Subcutaneous abdominal adipose tissue (tissue), 5 donors: ENCODE measurements at regions not wholly inside any gene's neighbourhood (a gene's known extent, or its start where the extent isn't known, plus 50 kb on each side); places are given as distances from the start of the nearest gene placed in this dataset.

Experiments
- H3K27ac ChIP-seq: one replicate; pipeline ENCODE4 v1.7.0; 2013; ENCODE audit warnings: low read depth, mild to moderate bottlenecking, inconsistent platforms, low read length, moderate library complexity
- H3K27me3 ChIP-seq, 5 donors: one replicate each; pipeline ENCODE4 v1.7.0; 2013; ENCODE audit warnings: low read length in 5 of 5, inconsistent platforms in 1 of 5; ENCODE audit not compliant: control insufficient read depth in 5 of 5, insufficient read depth in 4 of 5
- H3K36me3 ChIP-seq, 5 donors: one replicate each; pipeline ENCODE4 v1.7.0; 2013; ENCODE audit warnings: low read length in 5 of 5; ENCODE audit not compliant: control insufficient read depth in 5 of 5, insufficient read depth in 5 of 5
- H3K4me1 ChIP-seq, 5 donors: one replicate each; pipeline ENCODE4 v1.7.0; 2013; ENCODE audit warnings: low read length in 5 of 5, mild to moderate bottlenecking in 3 of 5, moderate library complexity in 1 of 5; ENCODE audit not compliant: control insufficient read depth in 5 of 5, insufficient read depth in 5 of 5
- H3K4me3 ChIP-seq, 5 donors: one replicate each; pipeline ENCODE4 v1.7.0; 2013; ENCODE audit warnings: low read length in 5 of 5, low read depth in 1 of 5
- H3K9ac ChIP-seq, 5 donors: one replicate each; pipeline ENCODE4 v1.7.0; 2013; ENCODE audit warnings: low read length in 5 of 5, mild to moderate bottlenecking in 4 of 5, moderate library complexity in 3 of 5
- H3K9me3 ChIP-seq, 5 donors: one replicate each; pipeline ENCODE4 v1.7.0; 2013; ENCODE audit warnings: low read length in 5 of 5; ENCODE audit not compliant: control insufficient read depth in 5 of 5
- donor health status: healthy.
- donor health status: healthy.
- donor health status: healthy.
- donor health status: healthy.
- donor health status: healthy.

DNA sequence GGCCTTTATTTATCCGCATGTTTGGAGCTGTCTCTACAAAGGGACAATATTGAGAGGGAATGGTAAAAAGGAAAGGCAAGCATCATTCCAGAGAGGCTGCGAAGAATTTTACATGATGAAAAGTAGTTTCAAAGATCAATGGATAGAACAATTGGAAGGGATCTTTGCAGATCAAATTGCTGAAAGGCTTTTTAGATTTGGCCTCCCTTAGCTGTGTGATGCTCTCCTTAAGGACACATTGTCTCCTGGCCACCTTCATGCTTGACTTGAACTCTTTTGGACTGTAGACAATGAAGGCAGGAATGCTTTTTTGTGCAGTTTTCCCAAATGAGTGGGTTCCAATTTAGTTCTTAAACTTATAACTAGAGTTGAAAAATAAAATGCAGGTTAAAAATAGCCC is 344.7 kb downstream of the ARL4A start:
- Histone ChIP-seq H3K9me3 (no peaks in the 10 kb centered on the region), H3K27ac (no peak overlapping the region), H3K36me3 (no peaks in the 10 kb centered on the region), H3K4me3 (no peak overlapping the region), H3K27me3 (no peaks in the 10 kb centered on the region), H3K4me1 (peaks cover 0 to 5% (median 0%) of the 10 kb centered on the region in 5 donors), H3K9ac (no peak overlapping the region)

DNA sequence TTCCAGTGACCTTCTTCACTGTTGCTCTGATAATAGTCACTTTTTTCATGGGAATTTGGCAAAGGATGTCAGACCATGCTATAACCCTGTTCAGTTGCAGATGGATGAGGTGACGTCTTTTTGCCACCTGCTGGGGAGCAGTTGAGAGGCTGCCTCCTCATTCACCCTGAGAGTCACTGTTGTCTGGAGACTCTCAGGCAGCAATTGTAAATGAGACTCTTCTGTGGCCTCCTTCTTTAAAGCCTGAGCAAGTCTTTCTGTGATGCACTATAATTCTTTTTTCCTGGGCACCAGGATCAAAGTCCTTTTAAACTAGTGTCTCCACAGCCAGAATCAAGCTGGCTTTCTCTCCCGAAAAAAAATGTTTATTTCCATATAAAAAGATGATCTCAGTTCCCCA is 345.1 kb downstream of the ARL4A start:
- Histone ChIP-seq H3K36me3 (no peaks in the 10 kb centered on the region), H3K4me3 (no peak overlapping the region), H3K9me3 (no peaks in the 10 kb centered on the region), H3K27ac (no peak overlapping the region), H3K27me3 (no peaks in the 10 kb centered on the region), H3K4me1 (peaks cover 0 to 5% (median 0%) of the 10 kb centered on the region in 5 donors), H3K9ac (no peak overlapping the region)

DNA sequence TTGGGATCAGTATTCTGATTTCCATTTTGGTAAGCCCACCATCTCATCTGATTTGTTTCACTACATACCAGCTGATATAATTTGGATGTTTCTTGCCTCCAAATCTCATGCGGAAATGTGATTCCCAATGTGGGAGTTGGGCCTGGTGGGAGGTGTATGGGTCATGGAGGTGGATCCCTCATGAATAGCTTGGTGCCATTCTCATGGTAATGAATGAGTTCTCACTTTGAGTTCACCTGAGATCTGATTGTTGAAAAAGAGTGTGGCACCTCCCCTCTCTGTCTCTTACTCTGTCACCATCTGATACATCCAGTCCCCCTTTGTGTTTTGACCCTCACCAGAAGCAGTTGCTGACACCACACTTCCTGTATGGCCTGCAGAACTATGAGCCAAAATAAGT is 347.3 kb downstream of the ARL4A start:
- no peaks in the 10 kb centered on the region for H3K27me3 ChIP-seq

DNA sequence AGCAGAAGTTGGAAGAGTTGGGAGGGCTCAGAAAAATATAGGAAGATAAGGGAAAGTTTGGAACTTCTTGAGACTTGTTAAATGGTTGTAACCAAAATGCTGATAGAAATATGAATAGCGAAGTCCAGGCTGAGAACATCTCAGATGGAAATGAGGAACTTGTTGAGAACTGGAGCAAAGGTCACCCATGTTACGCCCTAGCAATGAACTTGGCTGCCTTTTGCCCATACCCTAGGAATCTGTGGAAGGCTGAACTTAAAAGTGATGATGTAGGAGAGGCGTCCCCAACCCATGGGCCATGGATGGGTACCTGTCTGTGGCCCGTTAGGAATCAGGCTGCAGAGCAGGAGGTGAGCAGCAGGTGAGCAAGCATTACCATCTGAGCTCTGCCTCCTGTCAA is 347.8 kb downstream of the ARL4A start:
- no peak overlapping the region for H3K4me3 ChIP-seq

More for the DNA sequence above, 347.3 kb downstream of the ARL4A start:
- H3K4me3 ChIP-seq, result no peak overlapping the region
- H3K36me3 ChIP-seq, result no peaks in the 10 kb centered on the region
- H3K4me1 ChIP-seq, result no peaks in the 10 kb centered on the region
- H3K9ac ChIP-seq, result no peak overlapping the region
- no peaks in the 10 kb centered on the region for H3K9me3 ChIP-seq
- no peak overlapping the region for H3K27ac ChIP-seq

DNA sequence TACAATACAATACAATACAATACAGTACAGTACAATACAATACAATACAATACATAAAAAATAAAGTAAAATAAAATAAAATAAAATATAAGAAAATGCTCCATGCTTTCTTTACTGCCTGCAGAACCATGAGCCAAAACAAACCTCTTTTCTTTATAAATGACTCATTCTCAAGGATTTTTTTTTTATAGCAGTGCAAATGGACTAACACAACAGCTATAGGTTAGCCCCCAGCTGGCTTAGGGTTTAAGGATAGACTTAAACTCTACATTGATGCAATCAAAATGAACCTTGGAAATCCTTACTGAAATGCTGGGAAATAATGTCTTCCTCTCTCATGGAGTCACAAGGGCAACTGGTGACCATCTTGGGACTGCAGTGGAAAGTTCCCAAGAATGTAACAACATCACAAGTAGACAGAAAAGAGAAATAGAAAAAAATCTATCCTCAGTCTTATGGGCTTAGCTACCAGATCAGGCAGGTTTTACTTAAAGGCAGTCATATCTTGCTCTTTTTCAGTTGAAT is 348.9 kb downstream of the ARL4A start:
- no peaks in the 10 kb centered on the region for H3K4me1 ChIP-seq
- H3K27me3 ChIP-seq, result no peaks in the 10 kb centered on the region
- H3K9me3 ChIP-seq, result no peaks in the 10 kb centered on the region
- H3K4me3 ChIP-seq, result no peak overlapping the region
- H3K27ac ChIP-seq, result no peak overlapping the region
- H3K9ac ChIP-seq, result no peak overlapping the region
- H3K36me3 ChIP-seq, result no peaks in the 10 kb centered on the region

More for the DNA sequence above, 347.8 kb downstream of the ARL4A start:
- Histone ChIP-seq H3K4me1 (no peaks in the 10 kb centered on the region), H3K27ac (no peak overlapping the region), H3K36me3 (no peaks in the 10 kb centered on the region), H3K9me3 (no peaks in the 10 kb centered on the region), H3K9ac (no peak overlapping the region), H3K27me3 (no peaks in the 10 kb centered on the region)

DNA sequence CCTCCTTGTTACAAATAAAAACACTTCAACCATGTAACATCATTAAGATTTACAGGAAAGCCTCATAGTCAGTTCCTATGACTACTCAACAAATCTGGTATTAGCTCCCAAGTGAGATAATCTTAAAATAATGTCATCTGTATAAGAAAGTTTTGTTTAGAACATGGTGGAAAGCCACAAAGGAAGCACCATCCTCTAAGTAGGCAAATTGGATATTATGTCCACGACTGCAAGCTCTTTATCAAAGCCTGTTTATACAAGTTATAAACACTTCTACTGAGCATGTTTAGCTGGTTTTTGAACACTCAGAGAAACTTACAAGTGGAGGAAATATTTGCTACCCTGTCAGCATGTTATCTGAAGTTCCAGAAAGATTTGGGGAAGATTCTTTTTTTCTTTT is 349.8 kb downstream of the ARL4A start:
- Histone ChIP-seq H3K27ac (no peak overlapping the region), H3K9me3 (no peaks in the 10 kb centered on the region), H3K36me3 (no peaks in the 10 kb centered on the region), H3K9ac (no peak overlapping the region), H3K4me1 (no peaks in the 10 kb centered on the region), H3K27me3 (no peaks in the 10 kb centered on the region), H3K4me3 (no peak overlapping the region)

DNA sequence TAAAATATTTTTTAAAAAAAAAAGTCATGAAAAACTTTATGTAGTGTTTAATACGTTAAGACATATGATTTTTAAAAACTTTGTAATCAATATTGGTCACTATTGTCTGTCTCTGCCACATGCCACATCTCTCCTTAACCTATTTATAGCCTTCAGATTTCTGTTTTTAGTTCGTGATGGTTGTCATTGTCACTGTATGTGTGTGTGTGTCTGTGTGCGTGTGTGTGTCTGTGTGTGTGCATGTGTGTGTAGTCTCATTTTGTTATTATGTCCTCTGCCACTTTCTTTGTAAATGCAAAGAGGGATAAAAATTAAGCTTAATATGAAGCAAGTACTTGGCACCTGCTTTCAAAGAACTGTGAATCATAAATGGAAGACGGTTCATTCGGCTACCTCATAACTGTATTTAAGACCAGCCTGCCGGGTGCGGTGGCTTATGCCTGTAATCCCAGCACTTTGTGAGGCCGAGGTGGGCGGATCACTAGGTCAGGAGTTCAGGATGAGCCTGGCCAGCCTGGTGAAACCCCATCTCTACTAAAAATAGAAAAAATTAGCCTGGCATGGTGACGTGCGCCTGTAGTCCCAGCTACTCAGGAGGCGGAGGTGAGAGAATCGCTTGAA is 354.0 kb downstream of the ARL4A start:
- no peak overlapping the region for H3K4me3 ChIP-seq
- H3K36me3 ChIP-seq, result no peaks in the 10 kb centered on the region
- H3K9ac ChIP-seq, result no peak overlapping the region
- no peaks in the 10 kb centered on the region for H3K4me1 ChIP-seq
- H3K9me3 ChIP-seq, result no peaks in the 10 kb centered on the region
- H3K27me3 ChIP-seq, result no peaks in the 10 kb centered on the region
- H3K27ac ChIP-seq, result no peak overlapping the region

DNA sequence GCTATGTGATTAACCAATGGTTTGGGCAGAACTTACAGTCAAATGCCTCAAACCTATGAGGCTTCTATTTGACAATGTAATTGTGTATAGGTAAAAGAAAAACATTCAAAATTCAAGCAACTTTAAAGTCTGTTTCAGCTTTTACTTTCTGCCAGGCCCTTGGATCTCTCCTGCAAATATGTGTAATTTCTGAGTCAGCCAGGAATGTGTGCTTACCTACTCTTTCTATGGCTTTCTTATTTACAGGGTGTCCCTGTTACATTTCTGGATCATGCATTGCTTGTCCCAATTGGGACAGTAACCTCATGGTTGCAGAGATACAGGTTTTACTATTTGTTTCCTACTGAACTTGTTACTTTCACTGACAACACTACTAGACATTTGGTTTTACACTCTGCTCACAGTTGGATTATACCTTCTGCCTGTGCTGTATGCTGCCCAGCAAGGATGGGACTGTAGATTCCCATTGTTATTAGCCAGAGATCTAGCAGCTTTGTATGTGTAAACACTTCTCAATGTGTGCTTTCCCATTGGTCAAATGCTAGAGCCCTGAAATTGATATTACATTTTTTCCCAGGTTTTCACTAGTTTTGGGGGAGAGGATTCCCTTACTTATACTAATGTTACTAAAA is 355.3 kb downstream of the ARL4A start:
- no peak overlapping the region for H3K27ac ChIP-seq
- H3K36me3 ChIP-seq, result no peaks in the 10 kb centered on the region
- no peaks in the 10 kb centered on the region for H3K4me1 ChIP-seq
- H3K27me3 ChIP-seq, result no peaks in the 10 kb centered on the region
- H3K9ac ChIP-seq, result no peak overlapping the region
- H3K4me3 ChIP-seq, result no peak overlapping the region
- H3K9me3 ChIP-seq, result no peaks in the 10 kb centered on the region

DNA sequence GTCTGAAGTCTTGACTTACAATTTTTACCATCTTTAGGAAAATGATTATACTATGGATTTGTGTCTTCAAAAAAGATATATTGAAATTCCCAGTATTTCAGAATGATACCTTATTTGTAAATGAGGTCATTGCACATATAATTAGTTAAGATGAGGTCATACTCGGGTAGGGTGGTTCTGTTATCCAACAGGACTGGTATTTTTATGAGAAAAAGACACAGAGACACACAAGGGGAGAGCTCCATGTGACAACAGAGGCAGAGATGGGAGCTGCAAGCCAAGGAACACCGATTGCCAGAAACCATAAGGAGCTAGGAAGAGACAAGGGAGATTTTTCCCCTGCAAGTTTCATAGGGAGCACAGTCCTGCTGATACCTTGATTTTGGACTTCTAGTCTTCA is 356.9 kb downstream of the ARL4A start:
- Histone ChIP-seq H3K9ac (no peak overlapping the region), H3K4me1 (no peaks in the 10 kb centered on the region), H3K36me3 (no peaks in the 10 kb centered on the region), H3K27me3 (no peaks in the 10 kb centered on the region), H3K9me3 (no peaks in the 10 kb centered on the region), H3K27ac (no peak overlapping the region), H3K4me3 (no peak overlapping the region)

DNA sequence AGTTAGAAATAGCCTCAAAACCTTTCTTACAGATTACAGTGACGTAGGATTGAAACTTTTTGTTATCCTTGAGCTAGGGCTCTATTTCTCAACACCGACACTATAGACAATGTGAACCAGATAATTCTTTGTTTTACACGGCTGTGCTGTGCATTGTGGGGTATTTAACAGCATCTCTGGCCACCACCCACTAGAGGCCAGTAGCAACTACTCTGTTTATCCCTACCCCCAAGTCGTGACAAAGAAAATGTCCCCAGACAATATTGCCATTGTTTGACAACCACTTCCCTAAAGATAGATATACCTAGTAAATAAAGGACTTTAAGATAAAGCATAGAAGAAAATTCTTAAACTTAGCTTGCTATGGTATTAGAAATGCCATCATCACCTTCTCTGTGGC is 359.6 kb downstream of the ARL4A start:
- Histone ChIP-seq H3K27ac (no peak overlapping the region), H3K9ac (no peak overlapping the region), H3K27me3 (no peaks in the 10 kb centered on the region), H3K9me3 (no peaks in the 10 kb centered on the region), H3K4me1 (no peaks in the 10 kb centered on the region), H3K36me3 (no peaks in the 10 kb centered on the region), H3K4me3 (no peak overlapping the region)
